Mesothelial cell of epicardium (in vitro differentiated cells): ENCODE measurements at regions not wholly inside any gene's neighbourhood (a gene's known extent, or its start where the extent isn't known, plus 50 kb on each side); places are given as distances from the start of the nearest gene placed in this dataset.

ENCODE experiments used
- DNase-seq, 2 experiments: peaks; one replicate each; pipeline ENCODE4 v3.0.0; 2021; ENCODE audit warnings: low spot score in 2 of 2; ENCODE audit not compliant: unreplicated experiment in 2 of 2
- H3K27ac Mint-ChIP-seq: 2 replicates; pipeline ENCODE4 v1.8.0; 2021; ENCODE audit warnings: mixed read lengths
- H3K27me3 Mint-ChIP-seq: 2 replicates; pipeline ENCODE4 v1.8.0; 2021; ENCODE audit warnings: low read depth, mixed read lengths
- H3K36me3 Mint-ChIP-seq: 2 replicates; pipeline ENCODE4 v1.8.0; 2021; ENCODE audit warnings: mixed read lengths
- H3K4me1 Mint-ChIP-seq: 2 replicates; pipeline ENCODE4 v1.8.0; 2021; ENCODE audit warnings: mixed read lengths
- H3K4me3 Mint-ChIP-seq: 2 replicates; pipeline ENCODE4 v1.8.0; 2021; ENCODE audit warnings: mild to moderate bottlenecking, moderate library complexity, mixed read lengths
- H3K9me3 Mint-ChIP-seq: 2 replicates; pipeline ENCODE4 v1.8.0; 2021; ENCODE audit warnings: mixed read lengths
- TF ChIP-seq, protein P1 (sequence below): fragments of 200-600 bp; sonication (generic); IDR thresholded peaks from one replicate; pipeline ENCODE4 v1.5.0; 2021; ENCODE audit warnings: antibody characterized with exemption; ENCODE audit not compliant: unreplicated experiment

DNA sequence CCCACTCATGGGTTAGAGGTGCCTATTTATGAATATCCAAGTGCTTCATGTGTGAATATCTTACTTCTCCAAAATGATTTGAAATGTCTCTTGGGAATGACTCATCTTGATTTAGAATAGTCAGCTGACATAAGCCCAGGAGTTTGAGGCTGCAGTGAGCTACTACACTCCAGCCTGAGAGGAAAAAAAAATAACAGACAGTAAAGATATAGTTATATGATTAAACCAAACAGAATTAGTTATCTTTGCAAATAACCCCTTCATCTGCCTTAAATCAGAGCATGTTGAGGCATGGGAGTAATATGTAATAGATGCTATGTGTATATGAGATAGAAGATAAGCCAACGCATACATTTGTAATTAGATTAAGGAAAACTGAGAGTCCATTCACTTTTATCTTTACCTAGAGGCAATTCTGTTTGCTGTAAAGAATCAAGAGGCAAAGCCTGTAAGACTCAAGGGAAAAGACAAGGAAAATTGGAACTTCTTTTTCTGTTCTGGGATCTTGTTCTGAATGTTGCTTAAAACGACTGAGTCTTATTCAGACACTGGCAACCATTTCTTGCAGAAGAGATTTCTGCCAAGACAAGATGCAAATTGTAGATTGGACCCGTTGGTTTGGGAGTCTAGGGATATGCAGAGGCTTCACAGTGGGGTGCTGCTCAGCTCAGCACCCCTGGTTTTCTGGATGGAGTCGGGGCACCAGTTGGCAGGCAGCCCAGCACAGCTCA, 104.4 kb downstream of the LIPG start:
- Mint-ChIP-seq H3K27me3 (no peaks in the 10 kb centered on the region), H3K27ac (peak overlapping the region; percentile 82), H3K4me1 (peaks cover 56% of the 10 kb centered on the region), H3K36me3 (no peaks in the 10 kb centered on the region), H3K4me3 (no peak overlapping the region), H3K9me3 (no peaks in the 10 kb centered on the region)
- DNase-seq, result no peak
- TF ChIP-seq, protein P1, sequence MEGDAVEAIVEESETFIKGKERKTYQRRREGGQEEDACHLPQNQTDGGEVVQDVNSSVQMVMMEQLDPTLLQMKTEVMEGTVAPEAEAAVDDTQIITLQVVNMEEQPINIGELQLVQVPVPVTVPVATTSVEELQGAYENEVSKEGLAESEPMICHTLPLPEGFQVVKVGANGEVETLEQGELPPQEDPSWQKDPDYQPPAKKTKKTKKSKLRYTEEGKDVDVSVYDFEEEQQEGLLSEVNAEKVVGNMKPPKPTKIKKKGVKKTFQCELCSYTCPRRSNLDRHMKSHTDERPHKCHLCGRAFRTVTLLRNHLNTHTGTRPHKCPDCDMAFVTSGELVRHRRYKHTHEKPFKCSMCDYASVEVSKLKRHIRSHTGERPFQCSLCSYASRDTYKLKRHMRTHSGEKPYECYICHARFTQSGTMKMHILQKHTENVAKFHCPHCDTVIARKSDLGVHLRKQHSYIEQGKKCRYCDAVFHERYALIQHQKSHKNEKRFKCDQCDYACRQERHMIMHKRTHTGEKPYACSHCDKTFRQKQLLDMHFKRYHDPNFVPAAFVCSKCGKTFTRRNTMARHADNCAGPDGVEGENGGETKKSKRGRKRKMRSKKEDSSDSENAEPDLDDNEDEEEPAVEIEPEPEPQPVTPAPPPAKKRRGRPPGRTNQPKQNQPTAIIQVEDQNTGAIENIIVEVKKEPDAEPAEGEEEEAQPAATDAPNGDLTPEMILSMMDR, result no peak

DNA sequence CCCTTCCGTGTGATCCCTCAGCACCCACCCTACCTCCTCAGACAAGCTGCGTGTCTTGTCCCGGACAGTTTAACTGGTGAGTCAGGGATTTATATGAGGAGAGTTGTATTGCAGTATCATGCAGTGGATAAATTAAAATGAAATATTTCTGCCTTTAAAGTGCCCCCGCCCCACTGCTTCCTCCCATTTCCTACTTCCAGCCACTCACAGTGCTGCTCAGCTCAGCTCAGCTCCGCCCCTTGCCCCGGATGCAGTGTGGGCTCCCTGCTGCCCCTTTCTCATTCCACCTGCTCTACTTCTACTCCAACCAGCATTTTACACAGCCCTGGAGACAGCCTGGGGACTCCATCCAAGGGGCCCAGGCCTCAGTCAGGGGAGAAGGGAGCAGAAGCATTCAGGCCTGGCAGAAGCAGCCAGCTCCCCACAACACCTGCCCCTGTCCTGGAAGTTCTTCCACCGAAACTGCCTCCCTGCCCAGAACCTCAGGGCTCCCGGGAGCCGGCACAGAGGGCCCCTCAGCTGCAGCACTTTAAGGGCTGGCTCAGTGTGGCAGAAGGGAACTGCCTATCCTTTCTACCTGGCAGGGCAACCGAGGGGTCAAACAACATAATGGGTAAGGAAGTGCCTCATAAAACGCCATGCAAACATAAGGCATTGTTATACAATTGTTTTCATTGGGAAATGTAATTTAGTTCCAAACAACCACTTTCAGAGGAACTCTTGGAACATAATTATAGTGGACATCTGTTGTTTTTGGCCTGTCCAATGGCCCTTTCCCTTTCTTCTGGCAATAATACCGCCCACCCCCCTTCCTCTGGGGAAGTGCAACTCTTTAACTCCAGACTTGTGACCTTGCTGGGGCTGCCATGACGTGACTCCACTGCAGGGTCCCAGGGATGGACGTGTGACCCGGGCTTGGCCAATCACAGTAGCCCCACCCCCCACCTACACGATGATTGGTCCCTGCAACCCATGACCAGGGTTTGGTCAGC, 102.3 kb downstream of the LIPG start:
- Mint-ChIP-seq H3K9me3 (no peaks in the 10 kb centered on the region), H3K27me3 (no peaks in the 10 kb centered on the region), H3K27ac (no peak overlapping the region), H3K4me1 (peaks cover 60% of the 10 kb centered on the region), H3K4me3 (no peak overlapping the region), H3K36me3 (no peaks in the 10 kb centered on the region)
- DNase-seq, result no peak
- TF ChIP-seq, protein P1, result no peak

DNA sequence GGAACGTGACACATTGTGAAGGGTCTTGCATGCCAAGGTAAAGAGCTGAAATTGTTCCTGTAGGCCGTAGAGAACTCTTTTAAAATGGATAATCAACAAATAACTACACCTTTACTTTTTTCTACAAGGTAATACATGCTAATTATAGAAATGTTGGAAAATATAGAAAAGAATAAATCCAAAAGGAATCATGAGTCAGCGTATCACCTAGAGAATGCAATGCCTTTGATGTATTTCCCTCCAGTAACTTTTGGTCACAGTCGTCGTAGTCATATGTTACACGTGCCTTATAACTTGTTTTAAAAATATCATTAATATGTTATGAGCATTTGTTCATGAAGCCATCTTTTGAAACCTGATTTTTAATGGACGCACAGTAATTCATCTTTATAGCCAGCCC, 100.6 kb downstream of the LIPG start:
- Mint-ChIP-seq H3K4me3 (no peak overlapping the region), H3K36me3 (no peaks in the 10 kb centered on the region), H3K27ac (no peak overlapping the region), H3K4me1 (peaks cover 56% of the 10 kb centered on the region), H3K27me3 (no peaks in the 10 kb centered on the region), H3K9me3 (no peaks in the 10 kb centered on the region)
- TF ChIP-seq, protein P1, result no peak
- no peak for DNase-seq

DNA sequence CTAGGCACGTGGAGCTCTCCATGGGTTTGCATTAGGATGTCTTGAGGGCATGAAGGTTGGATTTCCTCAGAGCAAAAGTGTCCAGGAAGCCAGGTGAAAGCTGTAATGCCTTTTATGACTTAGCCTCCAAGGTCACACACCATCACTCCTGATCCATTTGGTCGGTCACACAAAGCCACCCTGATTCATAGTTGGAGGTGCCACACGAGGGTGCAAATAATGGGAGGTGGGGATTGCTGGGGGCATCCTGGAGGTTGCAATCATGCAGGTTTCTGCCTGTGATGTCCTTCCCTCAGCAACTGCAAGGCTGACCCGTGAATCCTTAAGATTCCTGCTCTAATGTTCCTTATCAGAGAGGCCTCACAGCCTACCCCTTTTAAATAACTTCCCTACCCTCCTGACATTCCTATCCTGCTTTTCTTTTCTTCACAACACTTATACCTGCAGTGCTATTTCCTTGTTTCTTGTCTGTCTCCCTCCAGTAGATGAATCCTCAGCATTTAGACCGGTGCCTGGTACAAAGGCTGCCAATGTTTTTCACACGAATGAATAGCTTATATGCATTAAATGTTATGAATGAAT, 97.1 kb downstream of the LIPG start:
- Mint-ChIP-seq H3K4me1 (peaks cover 27% of the 10 kb centered on the region), H3K27me3 (peaks cover 3% of the 10 kb centered on the region)

DNA sequence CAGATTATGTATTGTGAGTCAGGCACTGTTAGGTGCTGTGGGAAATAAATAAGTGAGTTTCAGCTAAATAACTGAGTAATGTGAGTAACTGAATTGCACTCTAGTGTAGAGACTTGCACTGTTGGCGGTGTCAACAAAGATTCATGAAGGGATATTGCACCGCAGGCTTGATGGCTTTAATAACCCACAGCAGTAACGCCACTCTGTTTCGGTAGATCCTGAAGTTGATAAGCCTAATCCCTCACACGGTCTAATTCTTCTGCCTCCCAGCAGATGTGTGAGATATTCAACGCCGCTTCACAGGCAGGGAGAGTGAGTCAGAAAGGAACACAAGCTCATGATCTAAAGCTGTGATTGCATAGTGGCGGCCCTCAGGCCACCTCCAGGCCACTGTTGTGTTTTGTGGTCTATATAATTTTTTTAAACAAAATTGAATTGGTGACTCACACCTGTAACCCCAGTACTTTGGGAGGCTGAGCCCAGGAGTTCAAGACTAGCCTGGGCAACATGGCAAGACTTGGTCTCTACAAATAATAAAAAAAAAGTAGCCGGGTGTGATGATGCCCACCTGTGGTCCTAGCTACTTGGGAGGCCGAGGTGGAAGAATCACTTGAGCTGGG, 94.3 kb downstream of the LIPG start:
- peaks cover 3% of the 10 kb centered on the region for H3K27me3 Mint-ChIP-seq
- H3K4me3 Mint-ChIP-seq, result no peak overlapping the region
- no peaks in the 10 kb centered on the region for H3K9me3 Mint-ChIP-seq
- H3K36me3 Mint-ChIP-seq, result no peaks in the 10 kb centered on the region
- no peak for DNase-seq
- no peak overlapping the region for H3K27ac Mint-ChIP-seq
- TF ChIP-seq, protein P1, result no peak
- H3K4me1 Mint-ChIP-seq, result peaks cover 32% of the 10 kb centered on the region

More for the DNA sequence above, 97.1 kb downstream of the LIPG start:
- Mint-ChIP-seq H3K27ac (peak overlapping the region; percentile 47), H3K9me3 (no peaks in the 10 kb centered on the region), H3K36me3 (no peaks in the 10 kb centered on the region), H3K4me3 (no peak overlapping the region)
- DNase-seq, result no peak
- TF ChIP-seq, protein P1, result no peak
